ENCODE measurements at regions not wholly inside any gene's neighbourhood (a gene's known extent, or its start where the extent isn't known, plus 50 kb on each side); places are given as distances from the start of the nearest gene placed in this dataset.
"Not testable (repeated sequence)": the region's sequence is repeated elsewhere in the genome, so short reads cannot be mapped to it uniquely, and the experiment has no call there.

DNA sequence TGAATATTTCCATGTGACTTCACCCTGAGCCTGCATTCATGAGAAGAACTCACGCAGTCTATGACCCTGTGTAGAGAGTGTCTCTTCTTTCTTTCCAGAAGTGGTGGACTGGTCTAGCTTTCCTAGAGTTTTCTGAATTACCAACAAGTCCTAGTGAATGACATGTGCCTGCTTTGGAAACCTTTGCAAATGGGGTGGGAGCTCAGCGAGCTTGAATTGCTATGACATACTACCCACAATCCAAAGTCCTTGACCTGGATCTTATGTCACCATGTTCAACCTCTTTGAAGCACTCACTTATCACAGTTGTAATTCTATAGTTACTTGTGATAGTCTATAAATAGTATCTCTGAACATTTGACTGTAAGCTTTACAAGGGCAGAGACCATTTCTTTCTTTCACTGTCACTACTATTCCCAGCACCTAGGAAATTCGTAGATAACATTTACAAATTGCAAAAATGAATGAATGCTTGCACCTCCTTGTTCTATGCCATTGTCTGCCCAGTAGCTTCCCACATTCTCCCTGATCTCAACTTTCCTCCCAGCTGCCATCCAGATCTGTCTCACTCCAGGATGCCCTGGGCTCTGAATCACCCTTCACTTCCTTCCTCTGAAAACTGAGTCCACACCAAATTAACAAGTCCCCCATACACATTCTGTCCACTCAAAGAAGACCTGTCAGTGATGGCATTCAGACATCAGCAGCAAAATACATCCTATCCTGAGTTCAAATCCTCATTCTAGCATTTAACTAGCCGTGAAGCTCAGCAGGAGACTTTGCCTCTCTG is 201.9 kb upstream of the SESN3 start:
- no peak for DNase-seq

DNA sequence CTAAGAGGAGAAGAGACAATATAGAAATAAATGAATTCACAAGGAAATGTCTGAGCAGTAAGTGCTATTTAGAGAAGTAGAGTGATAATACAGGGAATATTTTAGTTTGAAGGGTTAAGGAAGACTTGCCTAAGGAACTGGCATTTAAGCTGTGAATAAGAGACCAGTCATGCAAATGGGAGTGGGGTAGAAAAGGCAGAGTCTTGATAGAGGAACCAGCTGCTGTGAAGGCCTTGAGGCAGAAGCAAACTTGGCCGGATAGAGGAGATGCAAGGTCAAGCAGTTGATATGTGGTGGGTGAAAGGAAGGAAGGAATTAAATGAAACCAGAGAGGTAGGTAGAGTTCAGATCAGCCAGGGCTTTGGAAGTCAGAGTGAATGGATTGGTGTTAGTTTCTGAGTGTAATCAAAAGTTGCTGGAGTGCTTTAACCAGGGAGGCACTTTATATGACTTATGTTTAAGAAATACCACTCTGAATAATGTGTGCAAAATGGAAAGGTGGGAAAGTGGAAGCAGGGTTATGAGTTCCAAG is 198.4 kb upstream of the SESN3 start:
- DNase-seq, result no peak

DNA sequence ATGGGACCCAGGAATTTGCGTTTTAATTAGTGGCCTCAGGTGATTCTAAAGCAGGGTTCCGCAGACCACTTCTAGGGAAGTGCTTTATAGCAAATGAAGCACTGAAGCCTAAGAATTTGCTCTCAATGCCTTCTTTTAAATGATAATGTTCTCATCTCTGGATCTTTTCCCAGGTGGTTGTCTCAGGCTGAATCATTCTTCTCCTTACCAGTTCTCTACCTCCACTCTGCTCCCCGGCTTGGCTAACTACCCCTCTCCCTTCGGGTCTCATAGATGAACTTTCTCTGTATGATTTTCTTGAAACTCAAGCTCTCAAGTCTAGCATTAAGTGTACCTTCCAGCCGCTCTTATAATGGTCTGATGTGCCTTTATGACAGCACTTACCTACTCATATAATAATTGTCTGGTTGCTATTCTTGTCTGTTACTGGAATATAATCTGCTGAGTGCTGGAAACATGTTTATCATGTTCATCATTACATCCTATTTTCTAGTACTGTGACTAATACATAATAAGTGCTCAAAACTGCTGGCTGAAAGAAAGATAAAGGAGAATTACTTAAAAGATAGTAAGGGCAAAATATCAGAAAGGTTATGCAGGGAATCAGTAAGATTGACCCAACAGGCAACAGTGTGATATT is 195.9 kb upstream of the SESN3 start:
- no peak for DNase-seq

DNA sequence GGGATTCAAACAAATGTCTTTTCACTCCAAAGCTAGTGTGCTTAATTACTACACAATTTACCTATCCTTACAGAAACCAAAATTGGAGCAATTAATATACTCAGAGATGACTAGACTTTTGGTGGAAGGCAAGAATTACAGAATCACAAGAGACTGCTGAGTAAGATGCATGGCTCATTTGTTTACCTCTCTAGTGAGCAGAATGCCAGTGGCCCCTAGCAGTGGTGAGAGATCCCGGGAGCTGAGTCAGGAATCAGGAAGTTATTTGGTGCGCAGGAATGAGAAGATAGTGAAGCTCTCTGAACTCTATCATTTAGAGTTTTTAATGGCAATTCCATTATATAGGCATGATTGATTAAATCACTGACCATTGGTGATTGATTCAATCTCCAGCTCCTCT is 188.9 kb upstream of the SESN3 start:
- no peak for DNase-seq

DNA sequence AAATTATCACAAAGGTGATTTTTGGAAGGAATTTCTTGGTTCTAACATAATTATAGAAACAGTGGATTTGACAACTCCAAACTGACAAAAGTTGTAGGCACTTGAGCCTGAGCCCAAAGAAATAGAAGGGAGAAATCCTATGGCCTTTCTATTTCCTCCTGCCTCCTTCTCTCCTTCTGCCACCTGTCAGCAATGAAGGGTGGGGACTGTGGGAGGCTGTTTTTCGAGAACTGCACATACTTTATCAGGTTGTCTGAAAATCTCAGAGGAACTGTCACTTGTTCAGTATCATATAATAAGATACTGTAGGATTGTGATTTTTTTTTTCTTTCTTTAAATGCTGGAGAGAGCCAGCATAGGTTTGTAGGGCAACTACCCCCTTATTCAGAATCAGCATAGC is 187.9 kb upstream of the SESN3 start:
- no peak for DNase-seq

DNA sequence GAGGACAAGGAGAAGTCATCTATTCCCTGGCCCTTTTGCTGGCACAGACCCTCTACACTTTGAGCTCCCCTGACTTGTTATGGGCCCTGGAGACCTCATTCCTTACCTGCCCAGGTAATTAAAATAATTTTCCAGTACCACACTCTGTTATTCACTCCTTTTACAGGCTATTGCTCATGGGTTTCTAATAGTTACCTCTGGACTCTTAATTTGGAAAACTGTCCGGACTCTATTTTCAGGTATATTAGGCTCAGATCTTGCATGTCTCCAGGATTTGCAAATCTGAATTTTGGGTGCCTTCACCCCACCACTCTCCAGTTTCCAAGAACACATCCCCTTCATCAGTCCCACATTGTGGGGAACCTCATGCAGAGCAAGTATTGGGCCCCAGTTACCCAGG is 186.8 kb upstream of the SESN3 start:
- no peak for DNase-seq

DNA sequence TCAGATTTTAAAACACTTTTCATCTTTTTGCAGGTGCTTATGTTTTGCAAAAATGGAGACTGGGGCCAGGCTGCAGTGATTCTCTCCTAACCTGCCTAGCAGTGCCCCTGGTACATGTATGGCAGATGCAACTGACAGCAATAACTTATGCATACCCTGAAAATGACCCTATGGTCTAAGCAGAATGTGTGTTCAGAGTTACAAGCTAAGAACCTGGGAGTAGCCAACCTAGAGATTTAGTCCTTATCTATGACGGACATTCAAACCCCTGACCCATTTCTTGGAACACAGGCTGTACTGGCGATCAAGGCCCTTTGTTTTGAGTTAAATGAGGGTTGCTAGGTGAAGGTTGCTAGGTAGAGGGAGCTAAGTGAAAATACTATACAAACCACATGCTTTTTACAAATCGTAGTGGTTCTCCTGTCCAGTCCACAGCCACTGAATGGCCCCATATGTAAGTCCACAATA is 184.9 kb upstream of the SESN3 start:
- DNase-seq, result no peak

DNA sequence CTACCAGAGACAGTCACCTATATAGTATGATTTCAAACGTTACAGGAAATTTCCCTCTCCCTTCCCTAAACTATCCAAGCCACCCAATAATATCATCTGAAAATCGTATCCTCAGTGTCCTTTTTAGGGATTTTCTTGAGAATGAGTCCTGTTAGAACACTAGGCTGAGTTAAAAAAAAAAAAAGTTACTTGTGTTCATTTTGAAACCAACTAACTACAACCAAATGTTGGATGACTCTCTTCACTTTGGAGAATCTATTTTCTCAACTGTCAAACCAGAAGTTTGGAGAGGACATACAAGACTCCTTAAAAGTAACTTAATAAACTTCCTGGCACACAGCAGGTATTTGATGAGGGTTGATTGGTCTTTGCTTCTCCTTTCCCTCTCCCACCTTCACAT is 183.2 kb upstream of the SESN3 start:
- no peak for DNase-seq

DNA sequence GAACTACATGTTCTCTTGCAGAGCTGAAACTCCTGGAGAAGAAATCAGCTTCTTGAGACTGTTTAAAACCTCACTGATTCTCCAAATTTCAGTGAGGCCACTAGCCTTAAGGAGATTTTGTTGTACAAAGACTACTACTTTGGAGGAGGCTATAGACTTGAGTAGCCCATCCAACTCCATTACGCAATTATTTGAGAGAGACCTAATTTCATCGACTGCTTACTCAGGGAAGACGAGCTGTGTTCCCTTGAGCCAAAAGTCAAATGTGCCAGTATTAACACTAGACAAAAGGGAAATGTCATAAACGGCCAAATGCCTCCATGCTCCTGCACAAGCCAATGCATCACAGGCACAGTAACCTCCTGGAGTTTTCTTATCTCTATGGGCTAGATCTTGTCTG is 182.8 kb upstream of the SESN3 start:
- DNase-seq, result no peak

DNA sequence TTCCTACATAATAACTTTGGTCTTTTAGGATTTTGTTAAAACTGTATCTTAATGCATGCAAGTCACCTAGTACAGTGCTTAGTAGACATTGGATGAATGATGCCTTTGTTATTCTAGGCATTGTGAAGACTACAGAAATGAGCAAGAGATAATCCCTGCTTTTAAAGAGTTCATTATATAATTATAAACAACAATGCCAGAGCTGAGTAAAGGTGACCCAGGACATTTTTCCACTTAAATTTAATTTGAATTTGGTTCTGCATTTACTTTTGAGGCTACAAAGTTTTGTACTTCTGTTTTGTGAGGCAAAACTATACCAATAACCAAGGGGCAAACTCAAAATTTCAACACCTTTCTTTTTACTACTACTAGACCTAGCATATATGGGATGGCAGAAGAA is 182.0 kb upstream of the SESN3 start:
- DNase-seq, result no peak

DNA sequence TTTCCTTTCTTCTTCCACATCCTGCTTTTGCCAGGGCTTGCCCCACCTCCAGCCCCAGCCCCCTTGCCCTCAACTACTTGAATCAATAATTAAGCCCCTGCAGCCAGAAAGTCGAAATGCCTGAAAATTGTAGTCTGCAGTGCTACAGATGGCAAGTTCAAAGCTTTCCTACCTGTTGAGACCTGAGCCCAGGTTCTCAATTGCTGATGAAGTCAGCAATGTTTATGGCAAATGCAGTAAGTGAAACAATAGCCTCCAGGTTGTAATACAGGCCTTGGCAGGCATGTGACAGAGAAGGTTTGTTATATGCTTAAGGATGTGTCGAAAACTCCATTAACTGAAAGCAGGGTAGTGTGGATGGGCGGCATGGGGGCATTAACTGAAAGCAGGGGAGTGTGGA is 181.1 kb upstream of the SESN3 start:
- DNase-seq, result no peak

DNA sequence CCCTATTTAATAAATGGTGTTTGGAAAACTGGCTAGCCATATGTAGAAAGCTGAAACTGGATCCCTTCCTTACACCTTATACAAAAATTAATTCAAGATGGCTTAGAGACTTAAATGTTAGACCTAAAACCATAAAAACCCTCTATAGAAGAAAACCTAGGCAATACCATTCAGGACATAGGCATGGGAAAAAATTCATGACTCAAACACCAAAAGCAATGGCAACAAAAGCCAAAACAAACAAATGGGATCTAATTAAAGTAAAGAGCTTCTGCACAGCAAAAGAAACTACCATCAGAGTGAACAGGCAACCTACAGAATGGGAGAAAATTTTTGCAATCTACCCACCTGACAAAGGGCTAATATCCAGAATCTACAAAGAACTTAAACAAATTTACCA is 179.7 kb upstream of the SESN3 start:
- not testable (repeated sequence) for DNase-seq

DNA sequence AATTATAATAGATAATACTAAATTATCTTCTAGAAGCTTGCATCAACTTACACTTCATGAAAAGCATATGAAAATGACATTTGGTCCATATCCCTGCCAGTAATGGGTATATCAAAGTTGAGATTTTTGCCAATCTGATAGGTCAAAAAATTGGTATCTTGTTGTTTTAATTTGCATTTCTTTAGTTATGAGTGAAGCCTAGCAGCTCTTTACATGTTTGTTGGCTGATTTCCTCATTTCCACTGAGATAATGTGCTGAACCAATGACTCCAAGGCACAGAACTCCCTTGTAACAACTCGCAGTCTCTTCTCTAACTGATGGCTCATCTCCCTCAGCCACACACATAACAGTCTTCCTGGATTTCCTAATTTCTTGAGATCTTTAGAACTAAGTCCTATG is 175.3 kb upstream of the SESN3 start:
- no peak for DNase-seq

DNA sequence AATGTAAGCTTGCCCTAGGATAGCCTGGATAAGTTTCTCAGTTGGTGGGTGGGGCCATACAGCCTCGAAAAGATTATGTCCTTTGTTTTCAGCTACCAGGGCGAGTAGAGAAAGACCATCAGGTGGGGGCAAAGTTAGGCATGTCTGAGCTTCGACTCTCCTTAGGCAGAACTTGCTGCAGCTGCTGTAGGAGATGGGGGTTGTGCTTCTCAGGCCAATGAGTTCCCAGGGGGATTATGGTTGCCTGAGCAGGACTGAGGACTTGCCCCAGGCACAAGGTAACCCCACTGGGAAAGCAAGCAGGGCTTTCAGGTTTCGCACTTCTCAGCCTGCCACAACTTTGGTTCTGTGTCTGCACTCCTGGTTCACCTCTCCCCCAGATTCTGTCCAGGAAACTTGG is 173.4 kb upstream of the SESN3 start:
- DNase-seq, result no peak

DNA sequence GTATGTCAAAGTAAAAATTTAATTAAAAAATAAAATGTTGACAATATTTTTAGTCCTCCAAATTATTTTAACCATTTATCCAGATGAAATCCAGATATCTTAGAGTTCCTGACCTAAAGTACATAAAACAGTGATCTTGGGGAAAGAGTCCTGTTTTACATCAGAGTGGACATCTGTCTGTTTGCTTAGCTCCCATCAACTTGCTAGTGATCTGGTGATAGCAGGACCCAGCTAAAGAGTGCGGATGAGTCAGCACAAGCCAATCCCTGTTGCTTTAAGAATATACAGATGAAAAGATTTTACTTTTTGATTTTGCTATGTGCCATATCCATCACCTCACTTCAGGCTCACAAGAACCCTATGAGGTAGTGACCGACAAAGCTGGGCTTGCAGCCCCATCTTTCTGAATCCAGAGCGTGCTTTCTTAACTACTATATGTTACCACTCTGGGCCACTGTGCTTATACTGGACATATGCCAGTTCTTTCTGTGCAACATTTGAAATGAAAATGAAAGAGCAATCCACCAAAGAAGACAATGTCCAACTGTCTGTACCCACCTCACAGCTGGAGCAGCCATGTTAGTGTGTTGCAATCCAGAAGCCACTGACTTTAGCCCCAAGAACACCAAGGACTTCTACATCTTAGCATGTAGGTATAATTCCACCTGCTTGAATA is 167.6 kb upstream of the SESN3 start:
- no peak for DNase-seq

DNA sequence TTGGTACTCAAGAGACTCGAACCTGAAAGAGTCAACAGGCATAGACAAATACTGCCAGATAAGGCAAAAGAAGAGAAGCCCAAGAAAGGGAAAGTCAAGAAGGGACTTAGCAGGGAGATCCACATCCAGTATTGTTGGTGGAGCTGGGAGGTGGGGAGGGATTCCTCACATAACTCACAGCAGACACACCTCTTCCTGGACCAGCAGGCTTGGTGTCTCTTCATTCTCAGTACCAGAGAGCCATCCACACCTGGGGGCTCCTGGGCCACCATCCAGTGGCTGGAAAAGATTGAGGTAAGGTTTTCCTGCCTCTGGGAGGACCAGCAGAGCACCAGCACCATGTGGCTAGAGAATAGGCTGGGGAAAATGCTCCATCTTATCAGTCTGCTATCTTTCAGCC is 161.6 kb upstream of the SESN3 start:
- no peak for DNase-seq

DNA sequence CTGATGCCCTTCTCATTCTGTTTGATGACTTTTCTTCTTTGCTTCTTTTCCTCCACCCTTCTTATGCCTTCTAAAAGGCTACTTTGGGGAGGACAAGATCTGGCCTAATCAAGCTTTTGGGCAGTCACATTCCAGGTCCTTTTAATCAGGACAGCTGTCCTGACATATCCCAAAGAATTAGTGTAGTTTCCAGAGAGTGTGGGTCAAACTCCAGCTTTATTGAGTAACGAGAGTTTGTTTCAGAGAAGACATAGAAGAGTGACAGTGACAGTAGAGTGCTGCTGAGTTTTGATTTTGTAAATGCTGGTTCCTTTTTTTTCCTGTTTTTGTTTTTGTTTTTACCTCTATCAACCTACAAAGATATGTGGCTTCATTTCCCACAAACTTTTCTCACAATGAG is 158.4 kb upstream of the SESN3 start:
- no peak for DNase-seq

DNA sequence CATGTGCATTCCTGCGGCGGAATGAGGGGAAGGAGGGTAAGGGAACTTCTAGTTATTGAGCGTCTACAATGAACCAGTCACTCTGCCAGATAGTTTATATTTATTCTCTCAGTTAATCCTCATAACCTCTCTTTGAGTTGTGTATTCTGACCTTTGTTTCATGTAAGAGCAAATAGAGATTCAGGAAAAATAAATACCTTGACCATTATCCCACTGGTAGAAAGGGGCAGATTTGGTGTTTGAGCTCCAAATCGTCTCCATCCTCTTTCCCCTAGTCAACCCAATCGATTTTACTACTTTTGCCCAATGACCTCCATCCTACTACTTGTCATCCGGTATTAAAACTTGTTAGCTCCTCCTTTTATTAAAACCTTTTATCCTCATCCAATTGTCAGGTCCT is 157.1 kb upstream of the SESN3 start:
- no peak for DNase-seq

DNA sequence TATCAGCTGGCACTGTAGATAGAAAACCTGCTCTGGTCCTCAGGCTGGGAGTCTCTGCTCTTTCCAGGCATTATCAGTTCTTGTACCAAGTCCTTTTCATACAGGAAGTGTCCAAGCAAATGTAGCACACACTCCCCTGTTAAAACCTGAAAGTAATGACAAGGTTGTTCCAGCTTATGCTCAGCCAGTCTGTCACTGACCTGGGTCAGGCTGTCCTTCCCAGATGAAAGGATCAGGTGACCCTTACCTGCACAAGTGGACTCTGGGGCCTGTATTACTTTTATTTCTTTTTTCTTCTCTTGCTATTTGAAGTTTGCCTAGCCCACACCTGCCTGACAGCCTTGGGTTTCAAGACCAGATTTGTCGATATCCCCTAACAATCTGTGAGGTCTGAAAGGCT is 156.3 kb upstream of the SESN3 start:
- DNase-seq, result no peak

DNA sequence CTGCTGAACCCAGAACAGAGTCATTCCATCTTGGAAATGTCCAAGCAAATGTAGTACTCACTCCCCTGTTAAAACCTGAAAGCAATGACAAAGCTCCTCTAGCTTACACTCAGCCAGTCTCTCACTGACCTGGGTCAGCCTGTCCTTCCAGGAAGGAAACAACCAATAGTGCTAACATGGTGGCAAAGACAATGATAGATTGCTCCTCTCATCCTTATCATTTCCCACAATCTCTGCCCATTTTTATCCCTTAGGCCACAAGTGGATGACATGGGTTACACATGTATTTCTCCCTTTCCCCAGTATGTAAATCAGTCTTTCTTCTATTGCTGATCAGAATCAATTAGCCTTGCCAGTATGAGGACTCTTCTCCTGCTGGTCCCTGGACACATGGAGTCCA is 154.6 kb upstream of the SESN3 start:
- DNase-seq, result no peak

DNA sequence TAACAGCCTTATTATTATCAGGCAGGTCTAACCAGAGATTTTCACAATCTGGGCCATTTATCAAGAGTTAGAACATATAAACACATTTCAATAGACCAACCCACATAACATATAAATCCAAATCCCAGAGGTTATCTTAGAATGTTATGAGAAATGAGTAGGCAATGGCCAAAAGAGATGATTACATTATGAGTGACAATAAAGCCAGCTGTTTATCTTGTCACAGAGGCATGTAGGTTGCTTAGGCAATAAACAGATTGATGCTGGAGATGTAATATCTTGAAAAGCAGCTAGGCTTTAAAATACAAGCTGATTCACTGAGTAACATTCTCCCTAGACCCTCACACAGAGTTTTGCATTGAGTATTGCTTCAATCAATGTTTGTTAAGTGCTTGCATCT is 148.5 kb upstream of the SESN3 start:
- no peak for DNase-seq

DNA sequence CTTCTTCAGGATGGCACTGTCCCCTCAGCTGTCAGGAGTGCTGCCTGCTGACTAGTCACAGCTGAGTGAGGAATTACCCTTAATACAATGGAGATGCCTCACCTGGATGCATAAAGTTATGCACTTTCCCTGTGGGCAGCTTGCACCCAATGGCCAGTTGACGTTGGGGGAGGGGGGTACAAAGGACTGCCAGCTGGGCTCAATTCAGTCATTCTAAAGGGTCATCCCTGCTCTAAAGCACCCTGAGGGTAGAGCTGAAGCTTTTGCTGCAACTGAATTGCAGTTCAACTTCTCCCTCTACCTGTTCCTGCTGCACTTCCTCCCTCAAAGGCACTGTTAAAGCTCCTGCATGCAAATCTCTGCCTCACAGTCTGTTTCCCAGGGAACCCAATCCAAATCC is 147.8 kb upstream of the SESN3 start:
- DNase-seq, result no peak

DNA sequence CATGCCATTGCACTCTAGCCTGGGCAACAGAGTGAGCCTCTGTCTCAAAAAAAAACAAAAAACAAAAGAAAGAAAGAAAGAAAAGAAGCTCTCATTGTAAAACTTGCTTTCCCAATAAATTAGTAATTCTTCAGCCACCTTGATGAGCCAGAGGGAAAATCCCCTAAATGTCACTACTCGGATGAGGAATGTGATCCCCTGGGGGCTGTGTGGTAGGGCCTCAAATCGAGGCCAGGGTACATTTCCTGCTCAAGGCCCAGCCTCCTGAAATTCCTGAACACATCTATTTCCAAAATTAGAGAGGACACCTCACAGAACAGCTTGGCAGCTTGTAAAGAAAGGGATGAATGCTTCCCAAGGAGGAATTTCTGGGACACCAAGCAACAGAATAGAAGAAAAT is 147.1 kb upstream of the SESN3 start:
- no peak for DNase-seq

DNA sequence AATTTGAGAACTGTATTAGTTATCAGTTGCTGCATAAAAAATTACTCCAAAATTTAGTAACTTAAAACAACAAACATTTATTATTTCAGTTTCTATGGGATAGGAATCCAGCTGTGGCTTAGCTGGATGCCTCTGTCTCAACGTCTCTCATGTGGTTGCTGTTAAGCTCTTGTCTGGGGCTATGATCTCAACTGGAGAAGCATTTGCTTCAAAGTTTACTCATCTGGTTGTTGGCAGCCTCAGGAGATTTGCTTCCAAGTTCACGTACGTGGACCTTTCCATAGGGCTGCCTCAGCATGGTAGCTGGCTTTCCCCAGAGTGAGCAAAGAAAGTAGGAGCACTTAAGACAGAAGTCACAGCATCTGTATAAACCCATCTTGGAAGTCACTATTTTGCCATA is 144.9 kb upstream of the SESN3 start:
- no peak for DNase-seq
